ENCODE measurements at regions not wholly inside any gene's neighbourhood (a gene's known extent, or its start where the extent isn't known, plus 50 kb on each side); places are given as distances from the start of the nearest gene placed in this dataset.

GRCh38 chr1:13950637-13951036 lies 250.6 kb downstream of the PRDM2 start:
- no peaks in the 10 kb centered on the region for H3K36me3 Mint-ChIP-seq
- no peak overlapping the region for H3K27ac Mint-ChIP-seq
- H3K9me3 Mint-ChIP-seq = no peaks in the 10 kb centered on the region
- H3K4me1 Mint-ChIP-seq = no peaks in the 10 kb centered on the region
- TF ChIP-seq CTCF (IDR thresholded peaks at IDR 0.05) (peak; percentile 61), SOX15 (CRISPR knock-in tag; IDR thresholded peaks at IDR 0.05) (no peak)
- no peak overlapping the region for H3K4me3 Mint-ChIP-seq
- ATAC-seq = peak; percentile 99
- CTCF ChIA-PET = interaction anchor here (0.5 to 4.3 kb wide), 17 partner anchors 9 to 1683 kb away, joined by 3 to 32 read pairs (median 4); no protein-coding TSS in a partner anchor
- peak; percentile 75 for DNase-seq (ENCODE audit: low spot score)
- POLR2A ChIA-PET = no interaction called here
- H3K27me3 Mint-ChIP-seq (ENCODE audit: low read depth) = peaks cover 22% of the 10 kb centered on the region

GRCh38 chr1:13951793-13952751 lies 252.1 kb downstream of the PRDM2 start:
- peaks cover 11% of the 10 kb centered on the region for H3K27me3 Mint-ChIP-seq (ENCODE audit: low read depth)
- H3K27ac Mint-ChIP-seq = no peak overlapping the region
- CTCF ChIA-PET = interaction anchor here (1.0 to 4.3 kb wide), 5 partner anchors 9 to 124 kb away, joined by 4 to 32 read pairs (median 10); no protein-coding TSS in a partner anchor
- POLR2A ChIA-PET = no interaction called here
- H3K4me1 Mint-ChIP-seq = no peaks in the 10 kb centered on the region
- no peaks in the 10 kb centered on the region for H3K36me3 Mint-ChIP-seq
- no peak for TF ChIP-seq IRF1 (CRISPR knock-in tag; IDR thresholded peaks at IDR 0.05)
- TF ChIP-seq ATF3 (CRISPR knock-in tag; conservative IDR thresholded peaks at IDR 0.05) = no peak
- TF ChIP-seq CREB1 (CRISPR knock-in tag; IDR thresholded peaks at IDR 0.05) = no peak
- TF ChIP-seq GRHL2 (CRISPR knock-in tag; IDR thresholded peaks at IDR 0.05; ENCODE audit: insufficient replicate concordance, severe bottlenecking) = no peak
- no peaks in the 10 kb centered on the region for H3K9me3 Mint-ChIP-seq
- no peak overlapping the region for H3K4me3 Mint-ChIP-seq
- no peak for DNase-seq (ENCODE audit: low spot score)
- ATAC-seq = no peak

- TF ChIP-seq NR3C1 (CRISPR knock-in tag; conservative IDR thresholded peaks at IDR 0.05; ENCODE audit: low read depth) (no peak), ATF3 (CRISPR knock-in tag; conservative IDR thresholded peaks at IDR 0.05) (no peak), ZNF416 (CRISPR knock-in tag; IDR thresholded peaks at IDR 0.05) (no peak)
- ChIA-PET CTCF (interaction anchor here (1.0 to 4.3 kb wide), 4 partner anchors 9 to 124 kb away, joined by 4 to 32 read pairs (median 14); no protein-coding TSS in a partner anchor), POLR2A (no interaction called here)
- ATAC-seq = no peak
- Mint-ChIP-seq H3K27ac (no peak overlapping the region), H3K4me3 (no peak overlapping the region), H3K4me1 (no peaks in the 10 kb centered on the region), H3K27me3 (ENCODE audit: low read depth) (peaks cover 4% of the 10 kb centered on the region; the same call in 1 of the 2 replicates), H3K9me3 (no peaks in the 10 kb centered on the region), H3K36me3 (no peaks in the 10 kb centered on the region)
- no peak for DNase-seq (ENCODE audit: low spot score)
Observed at GRCh38 chr1:13952985-13953384, 253.0 kb downstream of the PRDM2 start.

GRCh38 chr1:13956393-13956792 lies 256.4 kb downstream of the PRDM2 start:
- no peak overlapping the region for H3K27ac Mint-ChIP-seq
- no peak overlapping the region for H3K4me3 Mint-ChIP-seq
- no peaks in the 10 kb centered on the region for H3K9me3 Mint-ChIP-seq
- ATAC-seq = no peak
- H3K27me3 Mint-ChIP-seq (ENCODE audit: low read depth) = peaks cover 3% of the 10 kb centered on the region
- ChIA-PET POLR2A (no interaction called here), CTCF (interaction anchor here (0.9 to 1.0 kb wide), 2 partner anchors 9 to 128 kb away, joined by 3 to 5 read pairs; no protein-coding TSS in a partner anchor)
- DNase-seq (ENCODE audit: low spot score) = no peak
- no peaks in the 10 kb centered on the region for H3K36me3 Mint-ChIP-seq
- no peaks in the 10 kb centered on the region for H3K4me1 Mint-ChIP-seq
- TF ChIP-seq PRRX2 (CRISPR knock-in tag; IDR thresholded peaks at IDR 0.05) (no peak), TP53 (CRISPR knock-in tag; IDR thresholded peaks at IDR 0.05) (no peak), JUN (CRISPR knock-in tag; IDR thresholded peaks at IDR 0.05) (no peak), ELF4 (CRISPR knock-in tag; IDR thresholded peaks at IDR 0.05; ENCODE audit: low read depth) (no peak), NFYB (CRISPR knock-in tag; conservative IDR thresholded peaks at IDR 0.05; ENCODE audit: low read depth) (no peak), ZNF416 (CRISPR knock-in tag; IDR thresholded peaks at IDR 0.05) (no peak), PREB (CRISPR knock-in tag; IDR thresholded peaks at IDR 0.05; ENCODE audit: borderline replicate concordance) (no peak), ZNF219 (CRISPR knock-in tag; IDR thresholded peaks at IDR 0.05; ENCODE audit: borderline replicate concordance) (no peak), ZNF423 (CRISPR knock-in tag; IDR thresholded peaks at IDR 0.05) (no peak), STAT6 (CRISPR knock-in tag; conservative IDR thresholded peaks at IDR 0.05; ENCODE audit: low read depth) (no peak), ERG (CRISPR knock-in tag; IDR thresholded peaks at IDR 0.05) (no peak)
